Ishikawa (cell line): ENCODE measurements at regions not wholly inside any gene's neighbourhood (a gene's known extent, or its start where the extent isn't known, plus 50 kb on each side); places are given as distances from the start of the nearest gene placed in this dataset.

Experiments
- CEBPB ChIP-seq: IDR thresholded peaks from 2 replicates; pipeline ENCODE4 v1.6.1; 2012
- CREB1 ChIP-seq: IDR thresholded peaks from 2 replicates; pipeline ENCODE4 v1.6.1; 2012; ENCODE audit warnings: low read depth
- EGR1 ChIP-seq: IDR thresholded peaks from 2 replicates; pipeline ENCODE4 v1.6.1; 2012
- EP300 ChIP-seq: IDR thresholded peaks from 2 replicates; pipeline ENCODE4 v1.6.1; 2012; ENCODE audit warnings: borderline replicate concordance
- FOXM1 ChIP-seq: IDR thresholded peaks from 2 replicates; pipeline ENCODE4 v1.6.1; 2012; ENCODE audit warnings: low read depth, borderline replicate concordance
- NFIC ChIP-seq: IDR thresholded peaks from 2 replicates; pipeline ENCODE4 v1.6.1; 2012
- RAD21 ChIP-seq: IDR thresholded peaks from 2 replicates; pipeline ENCODE4 v1.6.1; 2012; ENCODE audit warnings: low read depth
- TAF1 ChIP-seq: IDR thresholded peaks from 2 replicates; pipeline ENCODE4 v1.6.1; 2012; ENCODE audit warnings: low read depth, mild to moderate bottlenecking
- TCF12 ChIP-seq: IDR thresholded peaks from 2 replicates; pipeline ENCODE4 v1.6.1; 2012; ENCODE audit warnings: low read depth
- TEAD4 ChIP-seq: IDR thresholded peaks from 2 replicates; pipeline ENCODE4 v1.6.1; 2012
- YY1 ChIP-seq: IDR thresholded peaks from 2 replicates; pipeline ENCODE4 v1.6.1; 2012; ENCODE audit warnings: low read depth
- ZBTB7A ChIP-seq: IDR thresholded peaks from 2 replicates; pipeline ENCODE4 v1.6.1; 2012; ENCODE audit warnings: low read depth
- TF ChIP-seq, protein P1 (sequence below): IDR thresholded peaks from 2 replicates; pipeline ENCODE4 v1.6.1; 2012
- TF ChIP-seq, protein P2 (sequence below): IDR thresholded peaks from 2 replicates; pipeline ENCODE4 v1.6.1; 2012
- TF ChIP-seq, protein P3 (sequence below): IDR thresholded peaks from 2 replicates; pipeline ENCODE4 v1.6.1; 2012; ENCODE audit warnings: low read depth, mild to moderate bottlenecking

DNA sequence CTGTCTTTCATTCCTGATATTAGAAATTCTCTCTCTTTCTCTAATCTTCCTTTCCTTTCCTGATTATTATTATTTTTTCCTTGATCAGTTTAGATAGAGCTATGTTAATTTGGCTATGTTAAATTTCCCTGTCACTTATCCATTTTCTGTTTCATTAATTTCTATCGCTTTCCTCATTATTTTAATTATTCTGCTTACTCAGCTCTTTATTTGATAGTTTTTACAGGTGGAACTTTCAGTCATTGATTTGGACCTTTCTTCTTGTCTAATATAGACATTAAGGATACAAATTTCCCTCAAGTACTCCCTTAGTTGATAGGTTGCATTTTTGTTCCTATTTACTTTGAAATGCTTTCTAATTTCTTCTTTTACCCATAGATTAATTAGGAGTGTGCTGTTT lies 442.3 kb downstream of the CDH26 start:
- TF ChIP-seq EGR1 (no peak), CEBPB (no peak), YY1 (no peak), TEAD4 (no peak), FOXM1 (no peak), NFIC (no peak), ZBTB7A (no peak), TAF1 (no peak), TCF12 (no peak), EP300 (no peak), RAD21 (no peak), CREB1 (no peak)
- TF ChIP-seq, protein P1, sequence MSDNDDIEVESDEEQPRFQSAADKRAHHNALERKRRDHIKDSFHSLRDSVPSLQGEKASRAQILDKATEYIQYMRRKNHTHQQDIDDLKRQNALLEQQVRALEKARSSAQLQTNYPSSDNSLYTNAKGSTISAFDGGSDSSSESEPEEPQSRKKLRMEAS, result no peak
- TF ChIP-seq, protein P2, sequence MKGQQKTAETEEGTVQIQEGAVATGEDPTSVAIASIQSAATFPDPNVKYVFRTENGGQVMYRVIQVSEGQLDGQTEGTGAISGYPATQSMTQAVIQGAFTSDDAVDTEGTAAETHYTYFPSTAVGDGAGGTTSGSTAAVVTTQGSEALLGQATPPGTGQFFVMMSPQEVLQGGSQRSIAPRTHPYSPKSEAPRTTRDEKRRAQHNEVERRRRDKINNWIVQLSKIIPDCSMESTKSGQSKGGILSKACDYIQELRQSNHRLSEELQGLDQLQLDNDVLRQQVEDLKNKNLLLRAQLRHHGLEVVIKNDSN, result no peak
- TF ChIP-seq, protein P3, sequence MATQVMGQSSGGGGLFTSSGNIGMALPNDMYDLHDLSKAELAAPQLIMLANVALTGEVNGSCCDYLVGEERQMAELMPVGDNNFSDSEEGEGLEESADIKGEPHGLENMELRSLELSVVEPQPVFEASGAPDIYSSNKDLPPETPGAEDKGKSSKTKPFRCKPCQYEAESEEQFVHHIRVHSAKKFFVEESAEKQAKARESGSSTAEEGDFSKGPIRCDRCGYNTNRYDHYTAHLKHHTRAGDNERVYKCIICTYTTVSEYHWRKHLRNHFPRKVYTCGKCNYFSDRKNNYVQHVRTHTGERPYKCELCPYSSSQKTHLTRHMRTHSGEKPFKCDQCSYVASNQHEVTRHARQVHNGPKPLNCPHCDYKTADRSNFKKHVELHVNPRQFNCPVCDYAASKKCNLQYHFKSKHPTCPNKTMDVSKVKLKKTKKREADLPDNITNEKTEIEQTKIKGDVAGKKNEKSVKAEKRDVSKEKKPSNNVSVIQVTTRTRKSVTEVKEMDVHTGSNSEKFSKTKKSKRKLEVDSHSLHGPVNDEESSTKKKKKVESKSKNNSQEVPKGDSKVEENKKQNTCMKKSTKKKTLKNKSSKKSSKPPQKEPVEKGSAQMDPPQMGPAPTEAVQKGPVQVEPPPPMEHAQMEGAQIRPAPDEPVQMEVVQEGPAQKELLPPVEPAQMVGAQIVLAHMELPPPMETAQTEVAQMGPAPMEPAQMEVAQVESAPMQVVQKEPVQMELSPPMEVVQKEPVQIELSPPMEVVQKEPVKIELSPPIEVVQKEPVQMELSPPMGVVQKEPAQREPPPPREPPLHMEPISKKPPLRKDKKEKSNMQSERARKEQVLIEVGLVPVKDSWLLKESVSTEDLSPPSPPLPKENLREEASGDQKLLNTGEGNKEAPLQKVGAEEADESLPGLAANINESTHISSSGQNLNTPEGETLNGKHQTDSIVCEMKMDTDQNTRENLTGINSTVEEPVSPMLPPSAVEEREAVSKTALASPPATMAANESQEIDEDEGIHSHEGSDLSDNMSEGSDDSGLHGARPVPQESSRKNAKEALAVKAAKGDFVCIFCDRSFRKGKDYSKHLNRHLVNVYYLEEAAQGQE, result no peak

DNA sequence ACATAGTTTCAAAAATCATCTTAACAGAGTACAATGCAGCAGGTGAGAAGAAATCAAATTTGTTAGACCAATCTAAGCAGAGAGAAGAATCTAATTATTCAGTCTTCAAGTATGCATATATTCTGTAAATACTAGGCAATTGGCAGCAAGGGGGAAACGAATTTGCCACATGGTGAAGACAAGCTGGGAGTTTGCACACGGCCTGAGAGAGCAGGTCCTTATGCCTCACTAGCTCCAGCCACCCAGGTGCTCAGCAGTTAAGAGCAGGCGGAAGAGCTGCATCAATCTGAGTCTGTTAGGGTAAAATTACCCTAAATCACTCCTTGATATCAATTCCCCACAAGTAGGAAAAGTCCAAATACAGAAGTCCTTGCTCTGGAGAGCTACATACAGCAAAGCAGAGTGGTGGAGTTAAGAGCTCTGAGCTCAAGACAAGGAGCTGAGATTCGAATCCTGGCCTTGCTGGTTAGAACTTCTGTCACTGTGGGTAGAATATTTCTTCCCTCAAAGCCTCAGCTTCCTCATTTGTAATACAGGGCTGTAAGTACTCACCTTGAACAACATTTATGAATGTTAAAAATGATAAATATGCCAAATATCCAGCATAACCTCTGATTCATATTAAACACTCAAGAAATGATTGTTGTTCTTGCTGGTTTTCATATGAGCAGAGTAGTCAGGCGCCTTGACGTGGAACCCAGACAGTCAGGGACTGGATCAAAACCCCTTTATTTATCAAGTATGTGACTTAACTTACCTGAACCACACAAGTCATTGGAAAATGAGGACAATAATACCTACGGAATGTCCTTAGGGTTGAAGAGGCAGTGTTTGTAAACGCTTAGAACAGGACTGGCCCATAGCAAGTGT lies 444.2 kb downstream of the CDH26 start:
- TF ChIP-seq, protein P3, result no peak
- no peak for TF ChIP-seq EGR1
- TF ChIP-seq YY1, result no peak
- TF ChIP-seq EP300, result no peak
- TF ChIP-seq RAD21, result no peak
- no peak for TF ChIP-seq TAF1
- no peak for TF ChIP-seq TCF12
- TF ChIP-seq CEBPB, result no peak
- TF ChIP-seq NFIC, result no peak
- TF ChIP-seq, protein P1, result no peak
- TF ChIP-seq FOXM1, result no peak
- no peak for TF ChIP-seq ZBTB7A
- no peak for TF ChIP-seq CREB1
- TF ChIP-seq, protein P2, result no peak
- TF ChIP-seq TEAD4, result no peak

DNA sequence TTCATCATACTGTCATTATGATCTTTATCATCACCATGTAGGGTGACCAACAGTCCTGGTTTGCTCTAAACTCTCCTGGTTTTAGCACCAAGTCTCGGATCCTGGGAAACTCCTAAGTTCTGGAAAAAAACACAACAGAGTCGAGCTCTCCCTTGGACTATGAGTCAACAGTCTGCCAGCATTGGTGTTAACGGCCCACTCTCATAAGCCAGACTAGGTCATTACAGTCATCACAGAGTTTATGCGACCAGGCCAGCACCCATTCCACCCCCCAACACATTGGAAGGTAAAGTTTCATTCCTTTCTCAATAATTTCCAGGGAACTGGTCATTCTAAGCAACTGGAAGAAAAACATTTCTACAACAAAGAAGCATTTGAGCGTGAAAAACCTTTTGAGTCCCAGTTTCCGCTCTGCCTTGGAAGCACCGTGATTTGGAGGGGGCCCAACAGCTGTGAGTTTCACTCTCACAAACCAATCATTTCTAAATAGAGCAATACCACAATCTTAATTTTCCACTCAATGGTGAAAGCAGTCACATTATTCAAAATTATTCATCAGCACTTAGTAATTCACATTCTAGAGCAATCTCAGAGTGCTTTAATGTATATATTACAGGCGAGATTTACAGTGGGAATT lies 445.0 kb downstream of the CDH26 start:
- TF ChIP-seq, protein P2, result no peak
- TF ChIP-seq, protein P3, result no peak
- TF ChIP-seq TEAD4, result no peak
- TF ChIP-seq TAF1, result no peak
- TF ChIP-seq, protein P1, result no peak
- no peak for TF ChIP-seq EGR1
- no peak for TF ChIP-seq YY1
- TF ChIP-seq CREB1, result no peak
- no peak for TF ChIP-seq EP300
- TF ChIP-seq ZBTB7A, result no peak
- no peak for TF ChIP-seq CEBPB
- no peak for TF ChIP-seq NFIC
- TF ChIP-seq FOXM1, result no peak
- TF ChIP-seq TCF12, result no peak
- TF ChIP-seq RAD21, result no peak
